ENCODE measurements at regions not wholly inside any gene's neighbourhood (a gene's known extent, or its start where the extent isn't known, plus 50 kb on each side); places are given as distances from the start of the nearest gene placed in this dataset.
"Not testable (repeated sequence)": the region's sequence is repeated elsewhere in the genome, so short reads cannot be mapped to it uniquely, and the experiment has no call there.

DNA sequence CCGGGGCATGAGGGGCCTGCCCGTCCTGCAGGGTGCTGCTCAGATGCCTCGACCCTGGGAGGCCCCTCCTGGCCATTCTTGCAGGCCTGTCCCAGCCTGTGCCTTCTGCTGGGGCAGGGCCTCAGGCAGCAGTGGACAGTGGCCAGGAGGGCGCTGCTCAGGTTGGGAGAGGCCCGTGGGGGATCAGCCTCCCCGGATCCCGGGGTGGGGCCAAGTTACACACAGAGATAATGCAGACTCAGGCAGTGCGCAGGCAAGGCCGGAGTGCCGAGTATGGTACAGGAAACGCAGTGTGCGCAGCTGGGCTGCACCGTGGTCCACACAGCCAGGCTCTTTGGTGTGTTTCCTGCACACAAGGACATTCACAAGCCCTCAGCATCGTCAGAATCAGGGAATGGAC lies 147.6 kb downstream of the LAT start:
- H3K36me3 ChIP-seq (replicated peaks in 1 of 2; ENCODE audit: control insufficient read depth in 1 of 2, insufficient read depth in 2 of 2, low read length in 2 of 2); H3K9me3 ChIP-seq (ENCODE audit: low read length); H2AFZ ChIP-seq (ENCODE audit: low read length); H3K27ac ChIP-seq (ENCODE audit: extremely low read length, insufficient read depth, low read length); H3K79me2 ChIP-seq (ENCODE audit: insufficient read depth, low read length); H4K20me1 ChIP-seq (ENCODE audit: insufficient read depth, low read length); H3K9ac ChIP-seq (ENCODE audit: insufficient read depth, low read depth, low read length); in situ Hi-C loops (cut with HindIII; ENCODE audit: extremely low pct_ligation_motif_present, low pct_unique_long_range_greater_than_20kb); DNase-seq (ENCODE audit: low spot score); FAIRE-seq; BruUV-seq (replicated peaks); CTCF ChIA-PET (ENCODE audit: low intra/inter-chr PET ratio, low total read pairs); intact Hi-C loops (cut with micrococcal nuclease; ENCODE audit: unreplicated experiment); H3K4me3 ChIP-seq (replicated peaks in 1 of 3; ENCODE audit: insufficient read depth in 1 of 3, low read depth in 2 of 3, low read length in 3 of 3); H3K4me1 ChIP-seq (ENCODE audit: insufficient read depth, low read length); H3K4me2 ChIP-seq (ENCODE audit: low read depth, low read length); POLR2A ChIA-PET: not testable (repeated sequence)
- WGBS (ENCODE audit: low lambda C conversion rate) = 70% methylated on average over 7 of the region's 14 CpGs
- H3K27me3 ChIP-seq (ENCODE audit: control insufficient read depth in 1 of 2, insufficient read depth in 2 of 2, low read length in 2 of 2) = peaks cover 12 to 29% of the 10 kb centered on the region in 2 experiments
- ATAC-seq = peak; percentile 17; the same call in 2 of the 3 replicates

- H3K9me3 ChIP-seq (ENCODE audit: low read length); H4K20me1 ChIP-seq (ENCODE audit: insufficient read depth, low read length); POLR2A ChIA-PET; H3K4me1 ChIP-seq (ENCODE audit: insufficient read depth, low read length); H2AFZ ChIP-seq (ENCODE audit: low read length); CTCF ChIA-PET (ENCODE audit: low intra/inter-chr PET ratio, low total read pairs); H3K4me3 ChIP-seq (replicated peaks in 1 of 3; ENCODE audit: insufficient read depth in 1 of 3, low read depth in 2 of 3, low read length in 3 of 3); H3K79me2 ChIP-seq (ENCODE audit: insufficient read depth, low read length); BruUV-seq (replicated peaks); H3K36me3 ChIP-seq (replicated peaks in 1 of 2; ENCODE audit: control insufficient read depth in 1 of 2, insufficient read depth in 2 of 2, low read length in 2 of 2); FAIRE-seq; H3K9ac ChIP-seq (ENCODE audit: insufficient read depth, low read depth, low read length); in situ Hi-C loops (cut with HindIII; ENCODE audit: extremely low pct_ligation_motif_present, low pct_unique_long_range_greater_than_20kb); DNase-seq (ENCODE audit: low spot score); H3K27ac ChIP-seq (ENCODE audit: extremely low read length, insufficient read depth, low read length); H3K4me2 ChIP-seq (ENCODE audit: low read depth, low read length); intact Hi-C loops (cut with micrococcal nuclease; ENCODE audit: unreplicated experiment): not testable (repeated sequence)
- peaks cover 12 to 39% of the 10 kb centered on the region in 2 experiments for H3K27me3 ChIP-seq (ENCODE audit: control insufficient read depth in 1 of 2, insufficient read depth in 2 of 2, low read length in 2 of 2)
- peak; percentile 27 for ATAC-seq
- 40% methylated on average over 19 of the region's 33 CpGs for WGBS (ENCODE audit: low lambda C conversion rate)
Measured at GRCh38 chr16:29130901-29131851, 146.3 kb downstream of the LAT start.

DNA sequence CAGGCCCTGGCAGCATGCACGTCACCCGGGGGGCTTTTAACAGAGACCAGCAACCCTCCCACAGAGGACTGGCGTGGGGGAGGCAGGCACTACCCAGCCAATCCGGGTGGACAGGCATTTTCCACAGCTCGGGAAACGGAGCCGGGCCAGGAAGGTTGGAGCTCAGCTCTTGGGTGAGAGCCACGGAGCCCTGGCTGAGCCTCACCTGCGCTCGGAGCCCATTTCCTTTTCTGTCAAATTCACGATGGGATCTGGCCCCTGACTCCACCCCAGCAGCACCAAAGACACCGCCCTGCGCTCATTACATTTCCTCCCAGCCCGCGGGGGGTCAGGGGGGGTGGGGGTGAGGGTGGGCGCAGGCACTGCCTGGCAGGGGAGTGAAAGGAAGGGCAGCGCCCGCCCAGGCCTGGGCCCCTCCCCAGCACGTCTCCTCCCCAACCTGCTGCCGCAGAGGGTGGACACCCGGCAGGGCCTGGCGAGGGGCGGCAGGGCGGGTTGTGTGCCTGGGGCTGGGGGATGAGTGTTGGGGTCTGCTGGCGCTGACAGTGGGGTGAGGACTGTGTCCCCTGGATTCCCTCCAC lies 145.4 kb downstream of the LAT start:
- H3K4me2 ChIP-seq (ENCODE audit: low read depth, low read length); BruUV-seq (replicated peaks); H3K4me3 ChIP-seq (replicated peaks in 1 of 3; ENCODE audit: insufficient read depth in 1 of 3, low read depth in 2 of 3, low read length in 3 of 3); ATAC-seq; H3K79me2 ChIP-seq (ENCODE audit: insufficient read depth, low read length); CTCF ChIA-PET (ENCODE audit: low intra/inter-chr PET ratio, low total read pairs); H3K9ac ChIP-seq (ENCODE audit: insufficient read depth, low read depth, low read length); DNase-seq (ENCODE audit: low spot score); H3K27ac ChIP-seq (ENCODE audit: extremely low read length, insufficient read depth, low read length); H3K36me3 ChIP-seq (replicated peaks in 1 of 2; ENCODE audit: control insufficient read depth in 1 of 2, insufficient read depth in 2 of 2, low read length in 2 of 2); in situ Hi-C loops (cut with HindIII; ENCODE audit: extremely low pct_ligation_motif_present, low pct_unique_long_range_greater_than_20kb); H3K9me3 ChIP-seq (ENCODE audit: low read length); FAIRE-seq; H4K20me1 ChIP-seq (ENCODE audit: insufficient read depth, low read length); H3K4me1 ChIP-seq (ENCODE audit: insufficient read depth, low read length); intact Hi-C loops (cut with micrococcal nuclease; ENCODE audit: unreplicated experiment); POLR2A ChIA-PET; H2AFZ ChIP-seq (ENCODE audit: low read length): not testable (repeated sequence)
- peaks cover 12 to 45% of the 10 kb centered on the region in 2 experiments for H3K27me3 ChIP-seq (ENCODE audit: control insufficient read depth in 1 of 2, insufficient read depth in 2 of 2, low read length in 2 of 2)
- WGBS (ENCODE audit: low lambda C conversion rate) = 60% methylated on average over 17 of the region's 25 CpGs

DNA sequence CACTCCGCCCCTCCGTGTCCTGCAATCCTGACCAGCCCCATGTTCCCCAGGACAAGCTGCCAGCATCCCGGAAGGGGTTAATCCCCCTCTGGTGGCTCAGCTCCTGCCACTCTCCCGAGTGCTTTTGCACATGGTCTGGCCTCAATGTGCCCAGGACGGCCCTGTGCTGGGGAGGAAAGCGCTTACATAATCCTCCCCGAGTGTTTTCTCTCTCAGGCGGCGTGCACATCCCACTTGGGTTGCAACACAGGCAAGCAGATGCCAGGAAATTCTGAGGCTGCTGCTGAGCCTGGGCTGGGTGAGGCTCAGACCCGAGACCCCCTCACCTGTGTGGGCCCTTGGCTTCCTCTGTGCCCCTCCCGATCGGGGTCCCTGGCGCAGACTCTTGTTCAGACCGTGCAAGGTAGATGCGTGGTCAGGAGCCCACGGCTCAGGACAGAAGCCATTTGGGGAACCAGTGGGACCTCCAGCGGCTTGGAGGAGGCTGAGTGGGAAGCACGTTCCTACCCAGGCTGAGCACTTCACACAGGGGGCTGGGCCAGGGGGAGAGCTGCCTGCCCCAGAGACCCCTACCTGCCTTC lies 144.7 kb downstream of the LAT start:
- H3K9ac ChIP-seq (ENCODE audit: insufficient read depth, low read depth, low read length); H3K4me2 ChIP-seq (ENCODE audit: low read depth, low read length); DNase-seq (ENCODE audit: low spot score); H3K79me2 ChIP-seq (ENCODE audit: insufficient read depth, low read length); intact Hi-C loops (cut with micrococcal nuclease; ENCODE audit: unreplicated experiment); POLR2A ChIA-PET; BruUV-seq (replicated peaks); H3K4me3 ChIP-seq (replicated peaks in 1 of 3; ENCODE audit: insufficient read depth in 1 of 3, low read depth in 2 of 3, low read length in 3 of 3); H2AFZ ChIP-seq (ENCODE audit: low read length); in situ Hi-C loops (cut with HindIII; ENCODE audit: extremely low pct_ligation_motif_present, low pct_unique_long_range_greater_than_20kb); H3K4me1 ChIP-seq (ENCODE audit: insufficient read depth, low read length); H4K20me1 ChIP-seq (ENCODE audit: insufficient read depth, low read length); H3K9me3 ChIP-seq (ENCODE audit: low read length); H3K36me3 ChIP-seq (replicated peaks in 1 of 2; ENCODE audit: control insufficient read depth in 1 of 2, insufficient read depth in 2 of 2, low read length in 2 of 2); FAIRE-seq; H3K27ac ChIP-seq (ENCODE audit: extremely low read length, insufficient read depth, low read length); ATAC-seq; CTCF ChIA-PET (ENCODE audit: low intra/inter-chr PET ratio, low total read pairs): not testable (repeated sequence)
- peaks cover 14 to 49% of the 10 kb centered on the region in 2 experiments for H3K27me3 ChIP-seq (ENCODE audit: control insufficient read depth in 1 of 2, insufficient read depth in 2 of 2, low read length in 2 of 2)
- WGBS (ENCODE audit: low lambda C conversion rate) = 40% methylated on average over 16 of the region's 18 CpGs

Measured in HepG2 (cell line).